GM12872 (cell line): ENCODE measurements at regions not wholly inside any gene's neighbourhood (a gene's known extent, or its start where the extent isn't known, plus 50 kb on each side); places are given as distances from the start of the nearest gene placed in this dataset.

Source experiments
- TF ChIP-seq, protein P1 (sequence below): IDR thresholded peaks from 3 replicates; pipeline ENCODE4 v1.5.1; 2011; ENCODE audit warnings: low read depth, mild to moderate bottlenecking, low read length, moderate library complexity; ENCODE audit not compliant: insufficient read depth

GRCh38 chr3:115224687-115225086, 77.6 kb upstream of the ZBTB20 start:
- TF ChIP-seq, protein P1, sequence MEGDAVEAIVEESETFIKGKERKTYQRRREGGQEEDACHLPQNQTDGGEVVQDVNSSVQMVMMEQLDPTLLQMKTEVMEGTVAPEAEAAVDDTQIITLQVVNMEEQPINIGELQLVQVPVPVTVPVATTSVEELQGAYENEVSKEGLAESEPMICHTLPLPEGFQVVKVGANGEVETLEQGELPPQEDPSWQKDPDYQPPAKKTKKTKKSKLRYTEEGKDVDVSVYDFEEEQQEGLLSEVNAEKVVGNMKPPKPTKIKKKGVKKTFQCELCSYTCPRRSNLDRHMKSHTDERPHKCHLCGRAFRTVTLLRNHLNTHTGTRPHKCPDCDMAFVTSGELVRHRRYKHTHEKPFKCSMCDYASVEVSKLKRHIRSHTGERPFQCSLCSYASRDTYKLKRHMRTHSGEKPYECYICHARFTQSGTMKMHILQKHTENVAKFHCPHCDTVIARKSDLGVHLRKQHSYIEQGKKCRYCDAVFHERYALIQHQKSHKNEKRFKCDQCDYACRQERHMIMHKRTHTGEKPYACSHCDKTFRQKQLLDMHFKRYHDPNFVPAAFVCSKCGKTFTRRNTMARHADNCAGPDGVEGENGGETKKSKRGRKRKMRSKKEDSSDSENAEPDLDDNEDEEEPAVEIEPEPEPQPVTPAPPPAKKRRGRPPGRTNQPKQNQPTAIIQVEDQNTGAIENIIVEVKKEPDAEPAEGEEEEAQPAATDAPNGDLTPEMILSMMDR, result no peak

DNA sequence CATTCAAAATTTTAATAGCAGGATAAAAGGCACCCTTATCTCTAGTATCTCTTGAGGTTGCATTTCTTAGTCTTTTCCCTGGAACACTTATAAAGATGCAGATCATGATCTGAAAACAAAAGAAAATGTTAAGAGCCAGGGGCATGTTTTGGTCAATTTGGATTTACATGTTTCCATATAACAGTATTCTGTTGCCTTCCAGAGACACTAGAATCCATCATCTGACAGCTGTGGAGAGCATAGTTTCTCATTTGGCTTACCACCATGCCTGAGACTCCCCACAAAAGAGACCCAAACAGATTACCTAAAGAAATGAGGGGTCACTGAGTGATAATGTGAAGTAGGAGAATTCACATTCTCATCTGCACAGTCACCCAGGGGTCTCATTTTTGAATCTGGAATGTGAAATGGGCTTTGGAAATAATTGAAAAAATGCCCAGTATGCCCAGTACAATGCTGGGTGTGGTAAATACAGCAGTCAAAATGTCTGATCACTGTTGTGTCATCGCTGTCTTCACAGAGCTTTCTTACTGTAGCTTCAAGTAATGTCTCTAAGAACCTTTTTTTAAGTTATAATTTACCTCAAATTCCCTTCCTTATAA, 79.9 kb upstream of the ZBTB20 start:
- TF ChIP-seq, protein P1, result no peak

DNA sequence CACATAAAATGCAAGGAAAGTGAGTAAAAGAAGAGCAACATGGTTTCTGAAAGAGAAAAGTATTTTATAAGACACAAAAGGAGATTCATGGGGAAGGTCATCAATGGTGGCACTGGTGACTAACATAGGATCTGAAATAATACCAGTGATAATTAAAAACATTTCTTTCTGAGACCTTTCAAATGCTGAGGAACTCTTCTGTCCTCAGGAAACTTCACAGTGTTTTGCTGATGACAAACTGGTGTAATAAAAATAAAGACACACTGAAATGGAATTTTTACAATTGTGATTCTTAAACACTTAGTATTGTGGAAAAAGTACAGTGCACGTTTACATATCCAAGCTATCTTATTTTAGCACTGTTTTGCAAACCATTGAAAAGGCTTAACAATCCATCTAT, 80.4 kb upstream of the ZBTB20 start:
- TF ChIP-seq, protein P1, result no peak

DNA sequence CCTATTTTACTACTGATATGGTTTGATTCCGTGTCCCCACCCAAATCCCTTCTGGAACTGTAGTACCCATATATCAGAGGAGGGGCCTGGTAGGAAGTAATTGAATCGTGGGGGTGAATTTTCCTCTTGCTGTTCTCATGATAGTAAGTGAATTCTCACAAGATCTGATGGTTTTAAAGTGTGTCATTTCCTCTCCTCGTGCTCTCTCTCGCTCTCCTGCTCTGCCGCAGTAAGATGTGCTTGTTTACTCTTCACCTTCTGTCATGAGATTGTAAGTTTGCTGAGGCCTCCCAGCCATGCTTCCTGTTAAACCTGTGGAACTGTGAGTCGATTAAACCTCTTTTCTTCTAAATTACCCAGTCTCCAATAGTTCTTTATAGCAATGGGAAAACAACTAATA, 81.2 kb upstream of the ZBTB20 start:
- TF ChIP-seq, protein P1, result no peak

DNA sequence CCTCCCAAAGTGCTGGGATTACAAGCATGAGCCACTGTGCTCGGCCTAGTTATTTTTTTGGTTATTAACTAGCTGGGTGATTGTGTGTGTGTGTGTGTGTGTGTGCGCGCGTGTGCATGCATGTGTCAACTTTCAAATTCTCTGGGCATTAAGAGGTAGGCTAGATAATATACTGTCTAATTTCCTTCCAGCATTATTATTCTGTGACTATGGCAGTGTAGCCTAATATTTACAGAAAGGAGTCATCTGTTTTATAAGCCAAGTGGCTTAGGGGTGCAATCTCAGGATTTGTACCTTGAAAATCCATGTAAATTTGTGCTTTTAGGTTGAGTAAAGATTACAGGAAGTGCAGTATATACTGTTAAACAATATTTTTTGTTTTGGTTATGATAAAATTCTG, 85.1 kb upstream of the ZBTB20 start:
- TF ChIP-seq, protein P1, result no peak

DNA sequence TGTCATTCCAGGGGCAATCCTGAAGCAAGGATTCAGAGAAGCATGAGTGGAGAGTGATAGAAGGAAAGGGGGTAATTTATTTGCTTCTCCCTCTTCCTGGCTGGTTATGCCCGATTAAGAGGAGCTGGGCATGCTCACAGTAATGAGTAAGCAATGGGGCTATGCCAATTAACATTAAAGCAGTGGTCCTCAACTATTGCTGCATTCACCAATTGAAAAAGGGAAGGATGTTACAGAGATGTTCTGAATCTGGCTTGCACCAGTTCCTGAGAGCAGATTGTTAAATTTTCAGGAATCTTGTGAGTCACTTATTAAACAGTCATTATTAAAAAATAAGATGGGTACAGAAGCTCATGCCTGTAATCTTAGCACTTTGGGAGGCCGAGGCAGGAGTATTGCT, 85.9 kb upstream of the ZBTB20 start:
- TF ChIP-seq, protein P1, result no peak

- TF ChIP-seq, protein P1, result no peak
These were observed 89.4 kb upstream of the ZBTB20 start for GRCh38 chr3:115236496-115236895.
